ENCODE measurements at regions not wholly inside any gene's neighbourhood (a gene's known extent, or its start where the extent isn't known, plus 50 kb on each side); places are given as distances from the start of the nearest gene placed in this dataset.

- TF ChIP-seq CTCF (IDR thresholded peaks at IDR 0.05; ENCODE audit: unreplicated experiment in 3 of 3), result no peak
- Mint-ChIP-seq H3K9me3 (no peaks in the 10 kb centered on the region), H3K4me3 (no peak overlapping the region), H3K27me3 (ENCODE audit: low read depth) (no peaks in the 10 kb centered on the region), H3K27ac (no peak overlapping the region), H3K4me1 (no peaks in the 10 kb centered on the region), H3K36me3 (ENCODE audit: low read depth) (no peaks in the 10 kb centered on the region)
Observed at GRCh38 chr18:1708006-1708405, 803.3 kb downstream of the ADCYAP1 start.

- H3K9me3 Mint-ChIP-seq, result no peaks in the 10 kb centered on the region
- H3K27ac Mint-ChIP-seq, result no peak overlapping the region
- no peak overlapping the region for H3K4me3 Mint-ChIP-seq
- no peaks in the 10 kb centered on the region for H3K4me1 Mint-ChIP-seq
- no peaks in the 10 kb centered on the region for H3K27me3 Mint-ChIP-seq (ENCODE audit: low read depth)
- TF ChIP-seq CTCF (IDR thresholded peaks at IDR 0.05; ENCODE audit: unreplicated experiment in 3 of 3), result no peak
- H3K36me3 Mint-ChIP-seq (ENCODE audit: low read depth), result no peaks in the 10 kb centered on the region
Observed at GRCh38 chr18:1710114-1710513, 805.4 kb downstream of the ADCYAP1 start.

DNA sequence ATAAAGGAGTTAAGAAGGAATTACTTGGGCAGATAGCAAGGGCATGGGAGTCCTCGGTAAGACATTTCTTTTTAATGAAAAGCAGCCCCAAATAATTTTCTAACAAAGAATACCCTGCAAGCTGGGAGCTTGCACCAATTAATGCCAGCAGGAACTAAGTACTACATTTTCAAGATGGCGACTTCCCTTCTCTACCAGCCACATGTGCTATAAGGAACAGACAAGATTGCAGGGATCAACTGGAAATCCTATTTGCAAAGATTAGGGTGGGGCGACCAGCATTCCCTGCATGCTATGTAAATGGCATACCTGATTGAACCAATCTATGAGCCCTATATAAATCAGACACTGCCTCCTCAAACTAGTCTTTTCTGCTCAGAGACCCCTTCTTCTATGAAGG is 827.5 kb downstream of the ADCYAP1 start:
- no peak overlapping the region for H3K27ac Mint-ChIP-seq
- H3K27me3 Mint-ChIP-seq (ENCODE audit: low read depth), result no peaks in the 10 kb centered on the region
- no peak overlapping the region for H3K4me3 Mint-ChIP-seq
- no peaks in the 10 kb centered on the region for H3K36me3 Mint-ChIP-seq (ENCODE audit: low read depth)
- no peaks in the 10 kb centered on the region for H3K4me1 Mint-ChIP-seq
- no peaks in the 10 kb centered on the region for H3K9me3 Mint-ChIP-seq
- TF ChIP-seq CTCF (IDR thresholded peaks at IDR 0.05; ENCODE audit: unreplicated experiment in 3 of 3), result no peak

- no peak for TF ChIP-seq CTCF (IDR thresholded peaks at IDR 0.05; ENCODE audit: unreplicated experiment in 3 of 3)
- Mint-ChIP-seq H3K27me3 (ENCODE audit: low read depth) (no peaks in the 10 kb centered on the region), H3K4me1 (no peaks in the 10 kb centered on the region), H3K4me3 (no peak overlapping the region), H3K36me3 (ENCODE audit: low read depth) (no peaks in the 10 kb centered on the region), H3K27ac (no peak overlapping the region), H3K9me3 (no peaks in the 10 kb centered on the region)
Observed at GRCh38 chr18:1746131-1746530, 825.2 kb downstream of the METTL4 start.

DNA sequence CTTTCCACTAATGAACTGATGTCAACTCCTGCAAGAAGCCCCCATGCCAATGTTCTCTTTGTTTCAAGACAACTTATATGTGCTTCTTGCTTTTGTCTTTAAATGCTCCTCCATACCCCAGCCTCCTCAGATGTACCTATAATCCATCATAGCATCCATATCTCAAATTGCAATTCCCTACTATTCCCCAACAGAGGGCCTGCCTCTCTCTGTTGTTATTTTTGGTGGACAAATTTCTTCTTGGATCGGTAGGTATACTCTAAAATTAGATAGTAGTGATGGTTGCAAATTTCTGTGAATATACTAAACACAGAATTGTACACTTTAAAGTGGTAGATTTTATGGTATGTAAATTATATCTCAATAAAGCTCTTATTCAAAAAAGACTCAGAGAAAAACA is 820.1 kb downstream of the METTL4 start:
- no peaks in the 10 kb centered on the region for H3K27me3 Mint-ChIP-seq (ENCODE audit: low read depth)
- no peak for TF ChIP-seq CTCF (IDR thresholded peaks at IDR 0.05; ENCODE audit: unreplicated experiment in 3 of 3)
- H3K9me3 Mint-ChIP-seq, result peaks cover 4% of the 10 kb centered on the region
- no peak overlapping the region for H3K27ac Mint-ChIP-seq
- H3K4me3 Mint-ChIP-seq, result no peak overlapping the region
- H3K36me3 Mint-ChIP-seq (ENCODE audit: low read depth), result no peaks in the 10 kb centered on the region
- no peaks in the 10 kb centered on the region for H3K4me1 Mint-ChIP-seq

DNA sequence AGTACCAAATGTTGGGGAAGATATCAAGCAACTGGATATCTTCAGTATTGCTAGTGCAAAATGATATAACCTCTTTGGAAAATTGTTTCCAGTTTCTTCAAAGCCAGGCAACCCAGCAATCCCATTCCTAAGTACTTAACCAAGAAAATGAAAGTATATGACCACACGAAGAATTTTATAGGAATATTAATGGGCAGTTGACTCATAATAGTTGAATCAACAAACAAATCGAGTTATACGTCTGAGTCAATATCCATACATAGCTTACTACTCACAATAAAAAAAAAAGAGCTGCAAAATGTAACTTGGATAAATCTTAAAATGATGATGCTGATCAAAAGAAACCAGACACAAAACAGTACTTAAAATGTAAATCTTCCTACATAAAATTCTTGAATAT is 810.4 kb downstream of the METTL4 start:
- Mint-ChIP-seq H3K27me3 (ENCODE audit: low read depth) (no peaks in the 10 kb centered on the region), H3K36me3 (ENCODE audit: low read depth) (no peaks in the 10 kb centered on the region), H3K9me3 (peaks cover 2% of the 10 kb centered on the region), H3K27ac (no peak overlapping the region), H3K4me1 (no peaks in the 10 kb centered on the region), H3K4me3 (no peak overlapping the region)
- no peak for TF ChIP-seq CTCF (IDR thresholded peaks at IDR 0.05; ENCODE audit: unreplicated experiment in 3 of 3)

Measured in nephron (organoid).